Panc1 (cell line): ENCODE measurements at regions not wholly inside any gene's neighbourhood (a gene's known extent, or its start where the extent isn't known, plus 50 kb on each side); places are given as distances from the start of the nearest gene placed in this dataset.

ENCODE experiments used
- CTCF ChIP-seq: fragments of 450-650 bp; IDR thresholded peaks from 2 replicates; pipeline ENCODE4 v1.5.1; 2017; ENCODE audit warnings: mild to moderate bottlenecking
- REST ChIP-seq, 2 experiments: IDR thresholded peaks; 2 replicates each; pipeline ENCODE4 v1.6.1; 2011 to 2012; ENCODE audit warnings: low read depth in 2 of 2, control low read depth in 1 of 2, low read length in 1 of 2, mild to moderate bottlenecking in 1 of 2, moderate library complexity in 1 of 2; ENCODE audit not compliant: insufficient read depth in 1 of 2

- TF ChIP-seq CTCF = no peak
- no peak for TF ChIP-seq REST (IDR thresholded peaks at IDR 0.05; ENCODE audit: insufficient read depth in 1 of 2, low read depth in 2 of 2, low read length in 1 of 2)
Measured at GRCh38 chr9:22650946-22651345, 204.3 kb downstream of the DMRTA1 start.
